ENCODE measurements at regions not wholly inside any gene's neighbourhood (a gene's known extent, or its start where the extent isn't known, plus 50 kb on each side); places are given as distances from the start of the nearest gene placed in this dataset.

- H3K27me3 ChIP-seq (ENCODE audit: control insufficient read depth in 4 of 4, insufficient read depth in 4 of 4, low read length in 3 of 4) = no peaks in the 10 kb centered on the region
- no peak for TF ChIP-seq YY1 (IDR thresholded peaks at IDR 0.05)
- no peaks in the 10 kb centered on the region for H3K4me1 ChIP-seq (ENCODE audit: control insufficient read depth in 4 of 4, insufficient read depth in 4 of 4, low read length in 3 of 4)
These were observed 87.1 kb downstream of the SAMD9 start for GRCh38 chr7:93030605-93031225.

GRCh38 chr7:93029056-93029455, 88.7 kb downstream of the SAMD9 start:
- DNase-seq (ENCODE audit: low spot score) = no peak
- TF ChIP-seq HNF4A (conservative IDR thresholded peaks at IDR 0.05) = no peak
- WGBS = 80% methylated on average over 7 of the region's 7 CpGs
- no peaks in the 10 kb centered on the region for H3K4me1 ChIP-seq (ENCODE audit: control insufficient read depth in 4 of 4, insufficient read depth in 4 of 4, low read length in 3 of 4)
- no peak overlapping the region for H3K9ac ChIP-seq (ENCODE audit: low read depth in 1 of 2, low read length in 2 of 2)
- no peak overlapping the region for H3K27ac ChIP-seq (ENCODE audit: low read depth in 1 of 2, low read length in 2 of 2)
- no peak overlapping the region for H3K4me3 ChIP-seq (ENCODE audit: low read depth in 1 of 3, low read length in 3 of 3)
- no peaks in the 10 kb centered on the region for H3K36me3 ChIP-seq (ENCODE audit: control insufficient read depth in 4 of 4, insufficient read depth in 3 of 4, low read depth in 1 of 4, low read length in 3 of 4)
- H3K9me3 ChIP-seq (ENCODE audit: control insufficient read depth in 4 of 4, low read length in 3 of 4) = no peaks in the 10 kb centered on the region
- no peaks in the 10 kb centered on the region for H3K27me3 ChIP-seq (ENCODE audit: control insufficient read depth in 4 of 4, insufficient read depth in 4 of 4, low read length in 3 of 4)

More at GRCh38 chr7:93030605-93031225, 87.1 kb downstream of the SAMD9 start:
- no peak overlapping the region for H3K9ac ChIP-seq (ENCODE audit: low read depth in 1 of 2, low read length in 2 of 2)
- H3K36me3 ChIP-seq (ENCODE audit: control insufficient read depth in 4 of 4, insufficient read depth in 3 of 4, low read depth in 1 of 4, low read length in 3 of 4) = no peaks in the 10 kb centered on the region
- H3K9me3 ChIP-seq (ENCODE audit: control insufficient read depth in 4 of 4, low read length in 3 of 4) = no peaks in the 10 kb centered on the region
- H3K27ac ChIP-seq (ENCODE audit: low read depth in 1 of 2, low read length in 2 of 2) = no peak overlapping the region
- H3K4me3 ChIP-seq (ENCODE audit: low read depth in 1 of 3, low read length in 3 of 3) = no peak overlapping the region
- no peak for DNase-seq (ENCODE audit: low spot score)

DNA sequence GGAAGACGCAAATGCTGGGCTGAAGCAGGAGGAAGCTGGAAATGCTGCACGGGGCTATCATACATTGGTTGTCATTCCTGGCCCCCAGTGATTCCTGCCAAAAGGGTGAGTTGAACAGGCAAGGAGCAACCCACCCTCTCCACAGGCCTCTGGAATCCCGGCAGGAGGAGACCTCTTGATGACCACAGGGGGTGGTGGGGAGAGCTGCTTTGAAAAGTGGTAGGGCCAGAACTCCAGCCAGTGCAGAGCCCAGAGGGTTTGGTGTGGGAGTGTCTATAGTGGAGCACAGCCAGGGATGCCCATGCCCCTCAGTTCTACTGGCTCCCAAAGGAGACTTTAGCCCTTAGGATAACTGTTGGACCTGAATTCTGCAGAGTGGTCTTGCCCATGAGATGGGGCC, 89.2 kb downstream of the SAMD9 start:
- Histone ChIP-seq H3K27ac (ENCODE audit: low read depth in 1 of 2, low read length in 2 of 2) (no peak overlapping the region), H3K9me3 (ENCODE audit: control insufficient read depth in 4 of 4, low read length in 3 of 4) (no peaks in the 10 kb centered on the region), H3K4me3 (ENCODE audit: low read depth in 1 of 3, low read length in 3 of 3) (no peak overlapping the region), H3K4me1 (ENCODE audit: control insufficient read depth in 4 of 4, insufficient read depth in 4 of 4, low read length in 3 of 4) (no peaks in the 10 kb centered on the region), H3K9ac (ENCODE audit: low read depth in 1 of 2, low read length in 2 of 2) (no peak overlapping the region), H3K36me3 (ENCODE audit: control insufficient read depth in 4 of 4, insufficient read depth in 3 of 4, low read depth in 1 of 4, low read length in 3 of 4) (no peaks in the 10 kb centered on the region), H3K27me3 (ENCODE audit: control insufficient read depth in 4 of 4, insufficient read depth in 4 of 4, low read length in 3 of 4) (no peaks in the 10 kb centered on the region)
- DNase-seq (ENCODE audit: low spot score) = no peak
- TF ChIP-seq REST (IDR thresholded peaks at IDR 0.05) = no peak
- no peak for TF ChIP-seq EGR1 (IDR thresholded peaks at IDR 0.05; ENCODE audit: low read depth in 2 of 2)
- no peak for TF ChIP-seq HNF4G (IDR thresholded peaks at IDR 0.05)
- no peak for TF ChIP-seq CTCF (IDR thresholded peaks at IDR 0.05; ENCODE audit: low read depth, low read length, missing input control)
- TF ChIP-seq TAF1 (conservative IDR thresholded peaks at IDR 0.05) = no peak
- no peak for TF ChIP-seq SP1 (IDR thresholded peaks at IDR 0.05)
- no peak for TF ChIP-seq GABPA (IDR thresholded peaks at IDR 0.05 in 1 of 2, conservative IDR thresholded peaks at IDR 0.05 in 1 of 2)
- TF ChIP-seq FOXA2 (IDR thresholded peaks at IDR 0.05) = no peak
- no peak for TF ChIP-seq ATF3 (IDR thresholded peaks at IDR 0.05)
- WGBS = 78% methylated on average over 3 of the region's 3 CpGs

All from liver (tissue), 8 donors.